Hepatocyte (in vitro differentiated cells): ENCODE measurements at regions not wholly inside any gene's neighbourhood (a gene's known extent, or its start where the extent isn't known, plus 50 kb on each side); places are given as distances from the start of the nearest gene placed in this dataset.

Experiments
- DNase-seq: peaks from one replicate; pipeline ENCODE4 v3.0.0-alpha.2; 2016; ENCODE audit warnings: low spot score
- H2AFZ ChIP-seq: fragments of 200-600 bp; sonication (generic); 2 replicates; pipeline ENCODE4 v1.6.0; 2016; ENCODE audit warnings: antibody characterized with exemption, mild to moderate bottlenecking
- H3K27ac ChIP-seq: fragments of 200-600 bp; sonication (generic); 2 replicates; pipeline ENCODE4 v1.5.1; 2016; ENCODE audit warnings: mild to moderate bottlenecking
- H3K27me3 ChIP-seq: fragments of 200-600 bp; sonication (generic); 2 replicates; pipeline ENCODE4 v1.6.1; 2016
- H3K36me3 ChIP-seq: fragments of 200-600 bp; sonication (generic); replicated peaks from 2 replicates; pipeline ENCODE4 v1.5.1; 2016; ENCODE audit warnings: low read depth; ENCODE audit not compliant: insufficient read depth
- H3K4me1 ChIP-seq: fragments of 200-600 bp; sonication (generic); 2 replicates; pipeline ENCODE4 v1.5.1; 2016; ENCODE audit warnings: mild to moderate bottlenecking, moderate library complexity; ENCODE audit not compliant: insufficient read depth
- H3K4me2 ChIP-seq: fragments of 200-600 bp; sonication (generic); 2 replicates; pipeline ENCODE4 v1.6.0; 2016
- H3K4me3 ChIP-seq: fragments of 200-600 bp; sonication (generic); 2 replicates; pipeline ENCODE4 v1.5.1; 2016; ENCODE audit warnings: mild to moderate bottlenecking
- H3K79me2 ChIP-seq: fragments of 200-600 bp; sonication (generic); 2 replicates; pipeline ENCODE4 v1.6.0; 2017; ENCODE audit warnings: mild to moderate bottlenecking
- H3K9me2 ChIP-seq: fragments of 200-600 bp; sonication (generic); replicated peaks from 2 replicates; pipeline ENCODE4 v1.6.0; 2017; ENCODE audit warnings: mild to moderate bottlenecking; ENCODE audit not compliant: insufficient read depth
- H3K9me3 ChIP-seq: fragments of 200-600 bp; sonication (generic); 2 replicates; pipeline ENCODE4 v1.5.1; 2016; ENCODE audit warnings: low read depth, mild to moderate bottlenecking
- H4K20me1 ChIP-seq: fragments of 200-600 bp; sonication (generic); 2 replicates; pipeline ENCODE4 v1.6.0; 2016; ENCODE audit warnings: mild to moderate bottlenecking; ENCODE audit not compliant: insufficient read depth, poor library complexity, severe bottlenecking
- CTCF ChIP-seq: fragments of 200-600 bp; sonication (generic); IDR thresholded peaks from 2 replicates; pipeline ENCODE4 v1.5.1; 2016; ENCODE audit warnings: antibody characterized with exemption, mild to moderate bottlenecking; ENCODE audit not compliant: poor library complexity
- EZH2 ChIP-seq: fragments of 200-600 bp; sonication (generic); IDR thresholded peaks from 2 replicates; pipeline ENCODE4 v1.6.1; 2016; ENCODE audit warnings: antibody characterized with exemption, mild to moderate bottlenecking, borderline replicate concordance
- EZH2phosphoT487 ChIP-seq: fragments of 200-600 bp; sonication (generic); IDR thresholded peaks from one replicate; pipeline ENCODE4 v1.6.1; 2018; ENCODE audit warnings: antibody characterized with exemption, mild to moderate bottlenecking, low read depth, moderate library complexity; ENCODE audit not compliant: unreplicated experiment, severe bottlenecking
- WGBS: methylation state at CpG from one replicate; pipeline ENCODE4 v1.1.6; 2016; ENCODE audit warnings: low lambda C conversion rate; ENCODE audit errors: missing lambda C conversion rate; 5-methylcytosine and 5-hydroxymethylcytosine counted together

GRCh38 chr6:105626295-105627158 lies 223.6 kb upstream of the PREP start:
- Histone ChIP-seq H3K9me3 (no peaks in the 10 kb centered on the region), H3K4me2 (no peak overlapping the region), H3K27me3 (no peaks in the 10 kb centered on the region), H3K27ac (no peak overlapping the region), H3K4me3 (no peak overlapping the region), H3K9me2 (no peaks in the 10 kb centered on the region), H3K4me1 (peaks cover 11% of the 10 kb centered on the region), H3K36me3 (no peaks in the 10 kb centered on the region), H2AFZ (no peak overlapping the region), H4K20me1 (no peaks in the 10 kb centered on the region), H3K79me2 (no peaks in the 10 kb centered on the region)
- TF ChIP-seq CTCF (no peak), EZH2phosphoT487 (no peak), EZH2 (no peak)
- no peak for DNase-seq
- 93% methylated on average over 2 of the region's 2 CpGs for WGBS

GRCh38 chr6:105624021-105624420 lies 221.1 kb upstream of the PREP start:
- no peak overlapping the region for H3K4me3 ChIP-seq
- peaks cover 11% of the 10 kb centered on the region for H3K4me1 ChIP-seq
- H3K79me2 ChIP-seq, result no peaks in the 10 kb centered on the region
- no peaks in the 10 kb centered on the region for H3K9me3 ChIP-seq
- no peaks in the 10 kb centered on the region for H3K36me3 ChIP-seq
- H3K9me2 ChIP-seq, result no peaks in the 10 kb centered on the region
- no peaks in the 10 kb centered on the region for H3K27me3 ChIP-seq
- peak overlapping the region; percentile 7 for H3K27ac ChIP-seq
- 57% methylated on average over 3 of the region's 3 CpGs for WGBS
- no peak overlapping the region for H3K4me2 ChIP-seq
- H4K20me1 ChIP-seq, result no peaks in the 10 kb centered on the region
- no peak for DNase-seq
- TF ChIP-seq EZH2 (no peak), EZH2phosphoT487 (no peak), CTCF (no peak)
- no peak overlapping the region for H2AFZ ChIP-seq

DNA sequence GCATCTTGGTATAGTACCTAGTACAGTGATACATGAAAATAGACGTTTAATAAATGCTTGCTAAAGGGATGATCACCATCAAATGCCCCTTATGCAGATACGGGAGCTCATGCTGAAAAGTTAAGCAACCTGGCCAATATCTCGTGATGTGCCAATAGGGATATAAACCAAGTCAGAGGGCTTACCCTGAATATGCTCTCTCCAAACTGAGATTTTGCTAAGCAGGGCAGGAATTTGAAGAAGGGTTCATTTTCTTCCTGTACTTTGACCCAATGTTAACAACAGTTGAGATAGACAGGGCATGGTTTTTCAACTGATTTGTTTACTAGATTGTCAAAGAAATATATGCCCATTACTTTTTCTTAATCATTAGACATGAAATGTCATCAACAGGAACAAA lies 219.3 kb upstream of the PREP start:
- WGBS, result 72% methylated on average over 3 of the region's 3 CpGs
- Histone ChIP-seq H3K4me3 (no peak overlapping the region), H3K4me1 (peaks cover 11% of the 10 kb centered on the region), H3K9me3 (no peaks in the 10 kb centered on the region), H3K27ac (peak overlapping the region; percentile 14), H3K27me3 (no peaks in the 10 kb centered on the region), H2AFZ (no peak overlapping the region), H3K9me2 (no peaks in the 10 kb centered on the region), H3K79me2 (no peaks in the 10 kb centered on the region), H4K20me1 (no peaks in the 10 kb centered on the region), H3K36me3 (no peaks in the 10 kb centered on the region), H3K4me2 (no peak overlapping the region)
- DNase-seq, result no peak
- TF ChIP-seq CTCF, result no peak
- no peak for TF ChIP-seq EZH2phosphoT487
- no peak for TF ChIP-seq EZH2
